ENCODE measurements at regions not wholly inside any gene's neighbourhood (a gene's known extent, or its start where the extent isn't known, plus 50 kb on each side); places are given as distances from the start of the nearest gene placed in this dataset.

- Histone ChIP-seq H3K4me3 (ENCODE audit: low read depth, low read length) (no peak overlapping the region), H3K27me3 (ENCODE audit: control insufficient read depth, insufficient read depth, low read length) (no peaks in the 10 kb centered on the region), H3K36me3 (ENCODE audit: control insufficient read depth, insufficient read depth, low read length) (no peaks in the 10 kb centered on the region)
- POLR2A ChIA-PET, result no interaction called here
- TF ChIP-seq, protein P1, sequence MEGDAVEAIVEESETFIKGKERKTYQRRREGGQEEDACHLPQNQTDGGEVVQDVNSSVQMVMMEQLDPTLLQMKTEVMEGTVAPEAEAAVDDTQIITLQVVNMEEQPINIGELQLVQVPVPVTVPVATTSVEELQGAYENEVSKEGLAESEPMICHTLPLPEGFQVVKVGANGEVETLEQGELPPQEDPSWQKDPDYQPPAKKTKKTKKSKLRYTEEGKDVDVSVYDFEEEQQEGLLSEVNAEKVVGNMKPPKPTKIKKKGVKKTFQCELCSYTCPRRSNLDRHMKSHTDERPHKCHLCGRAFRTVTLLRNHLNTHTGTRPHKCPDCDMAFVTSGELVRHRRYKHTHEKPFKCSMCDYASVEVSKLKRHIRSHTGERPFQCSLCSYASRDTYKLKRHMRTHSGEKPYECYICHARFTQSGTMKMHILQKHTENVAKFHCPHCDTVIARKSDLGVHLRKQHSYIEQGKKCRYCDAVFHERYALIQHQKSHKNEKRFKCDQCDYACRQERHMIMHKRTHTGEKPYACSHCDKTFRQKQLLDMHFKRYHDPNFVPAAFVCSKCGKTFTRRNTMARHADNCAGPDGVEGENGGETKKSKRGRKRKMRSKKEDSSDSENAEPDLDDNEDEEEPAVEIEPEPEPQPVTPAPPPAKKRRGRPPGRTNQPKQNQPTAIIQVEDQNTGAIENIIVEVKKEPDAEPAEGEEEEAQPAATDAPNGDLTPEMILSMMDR (IDR thresholded peaks at IDR 0.05; ENCODE audit: insufficient read depth, low read depth, low read length), result no peak
- CTCF ChIA-PET, result no interaction called here
- no peak for DNase-seq (ENCODE audit: low read depth)
Measured at GRCh38 chr12:34526946-34527345, 504.6 kb downstream of the ALG10 start.

DNA sequence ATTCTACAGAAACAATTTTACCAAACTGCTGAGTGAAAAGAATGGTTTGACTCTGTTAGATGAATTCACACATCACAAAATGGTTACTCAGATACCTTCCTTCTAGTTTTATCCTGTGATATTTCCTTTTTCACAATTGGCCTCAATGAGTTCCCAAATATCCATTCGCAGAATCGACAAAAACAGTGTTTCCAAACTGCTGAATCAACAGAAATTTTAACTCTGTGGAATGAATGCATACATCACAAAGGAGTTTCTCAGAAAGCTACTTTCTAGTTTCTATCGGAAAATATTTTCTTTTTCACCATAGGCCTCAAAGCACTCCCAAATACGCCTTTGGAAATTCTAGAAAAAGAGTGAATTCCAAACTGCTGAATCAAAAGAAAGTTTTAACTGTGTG lies 525.0 kb downstream of the ALG10 start:
- no peak overlapping the region for H3K4me3 ChIP-seq (ENCODE audit: low read depth, low read length)
- POLR2A ChIA-PET, result no interaction called here
- CTCF ChIA-PET, result no interaction called here
- TF ChIP-seq, protein P1 (IDR thresholded peaks at IDR 0.05; ENCODE audit: insufficient read depth, low read depth, low read length), result no peak
- H3K27me3 ChIP-seq (ENCODE audit: control insufficient read depth, insufficient read depth, low read length), result no peaks in the 10 kb centered on the region
- no peak for DNase-seq (ENCODE audit: low read depth)
- no peaks in the 10 kb centered on the region for H3K36me3 ChIP-seq (ENCODE audit: control insufficient read depth, insufficient read depth, low read length)

DNA sequence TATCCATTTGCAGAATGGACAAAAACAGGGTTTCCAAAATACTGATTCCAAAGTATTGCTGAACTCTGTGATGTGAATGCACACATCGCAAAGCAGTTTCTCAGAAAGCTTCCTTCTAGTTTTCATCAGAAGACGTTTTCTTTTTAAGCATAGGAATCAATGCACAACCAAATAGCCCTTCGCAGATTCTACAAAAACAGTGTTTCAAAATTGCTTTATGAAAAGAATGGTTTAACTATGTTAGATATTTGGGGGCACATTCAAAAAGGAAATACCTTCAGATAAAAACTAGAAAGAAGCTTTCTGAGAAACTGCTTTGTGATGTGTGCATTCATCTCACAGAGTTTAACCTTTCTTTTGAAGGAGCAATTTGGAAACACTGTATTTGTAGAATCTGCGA lies 569.7 kb downstream of the ALG10 start:
- DNase-seq (ENCODE audit: low read depth), result no peak
- Histone ChIP-seq H3K4me3 (ENCODE audit: low read depth, low read length) (no peak overlapping the region), H3K27me3 (ENCODE audit: control insufficient read depth, insufficient read depth, low read length) (no peaks in the 10 kb centered on the region), H3K36me3 (ENCODE audit: control insufficient read depth, insufficient read depth, low read length) (no peaks in the 10 kb centered on the region)
- TF ChIP-seq, protein P1 (IDR thresholded peaks at IDR 0.05; ENCODE audit: insufficient read depth, low read depth, low read length), result no peak
- CTCF ChIA-PET, result interaction anchor here (1.2 kb wide), 1 partner anchor 9 kb away, joined by 3 read pairs; no protein-coding TSS in a partner anchor
- POLR2A ChIA-PET, result no interaction called here

DNA sequence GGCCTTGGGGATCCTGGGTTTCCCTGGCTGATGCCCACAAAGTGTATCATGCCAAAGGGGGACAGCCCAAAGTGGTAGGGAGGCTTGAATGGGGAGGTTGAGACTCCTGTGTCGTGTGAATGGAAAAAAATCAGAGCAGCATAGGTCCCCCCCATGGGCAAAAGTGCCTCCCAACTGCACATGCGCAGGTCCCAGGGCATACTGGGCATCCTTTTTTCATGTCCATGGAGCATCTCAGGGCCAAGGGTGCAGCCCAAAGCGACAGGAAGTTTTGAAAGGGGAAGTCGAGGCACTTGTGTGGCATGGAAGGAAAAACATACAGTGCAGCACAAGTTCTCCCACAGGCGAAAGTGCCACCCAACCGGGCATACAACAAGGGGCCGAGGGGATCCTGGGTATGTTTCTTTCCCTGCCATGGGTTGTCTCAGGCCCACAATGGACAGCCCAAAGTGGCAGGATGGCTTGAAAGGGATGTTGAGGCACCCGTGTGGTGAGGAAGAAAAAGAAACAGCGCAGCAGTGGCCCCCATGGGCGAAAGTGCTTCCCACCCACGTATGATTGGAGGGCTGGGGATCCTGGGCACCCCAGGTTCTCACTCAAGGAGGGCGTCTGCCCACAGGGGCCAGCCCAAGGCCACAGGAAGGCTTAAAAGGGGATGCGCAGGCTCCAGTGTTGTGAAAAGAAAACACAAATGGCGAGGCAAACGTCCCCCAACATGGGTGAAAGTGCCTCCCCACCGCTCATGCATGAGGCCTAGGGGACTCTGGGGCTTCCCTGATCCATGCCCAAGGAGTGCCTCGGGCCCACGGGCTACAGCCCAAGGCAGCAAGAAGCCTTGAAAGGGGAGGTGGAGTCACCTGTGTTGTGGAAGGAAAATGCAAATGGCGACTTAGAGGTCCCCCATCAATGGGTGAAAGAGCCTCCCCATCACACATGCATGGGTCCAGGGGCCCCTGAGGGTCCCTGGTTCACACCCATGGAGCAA lies 573.7 kb downstream of the ALG10 start:
- TF ChIP-seq, protein P1 (IDR thresholded peaks at IDR 0.05; ENCODE audit: insufficient read depth, low read depth, low read length), result no peak
- Histone ChIP-seq H3K4me3 (ENCODE audit: low read depth, low read length) (no peak overlapping the region), H3K27me3 (ENCODE audit: control insufficient read depth, insufficient read depth, low read length) (no peaks in the 10 kb centered on the region), H3K36me3 (ENCODE audit: control insufficient read depth, insufficient read depth, low read length) (no peaks in the 10 kb centered on the region)
- POLR2A ChIA-PET, result no interaction called here
- CTCF ChIA-PET, result no interaction called here
- no peak for DNase-seq (ENCODE audit: low read depth)

DNA sequence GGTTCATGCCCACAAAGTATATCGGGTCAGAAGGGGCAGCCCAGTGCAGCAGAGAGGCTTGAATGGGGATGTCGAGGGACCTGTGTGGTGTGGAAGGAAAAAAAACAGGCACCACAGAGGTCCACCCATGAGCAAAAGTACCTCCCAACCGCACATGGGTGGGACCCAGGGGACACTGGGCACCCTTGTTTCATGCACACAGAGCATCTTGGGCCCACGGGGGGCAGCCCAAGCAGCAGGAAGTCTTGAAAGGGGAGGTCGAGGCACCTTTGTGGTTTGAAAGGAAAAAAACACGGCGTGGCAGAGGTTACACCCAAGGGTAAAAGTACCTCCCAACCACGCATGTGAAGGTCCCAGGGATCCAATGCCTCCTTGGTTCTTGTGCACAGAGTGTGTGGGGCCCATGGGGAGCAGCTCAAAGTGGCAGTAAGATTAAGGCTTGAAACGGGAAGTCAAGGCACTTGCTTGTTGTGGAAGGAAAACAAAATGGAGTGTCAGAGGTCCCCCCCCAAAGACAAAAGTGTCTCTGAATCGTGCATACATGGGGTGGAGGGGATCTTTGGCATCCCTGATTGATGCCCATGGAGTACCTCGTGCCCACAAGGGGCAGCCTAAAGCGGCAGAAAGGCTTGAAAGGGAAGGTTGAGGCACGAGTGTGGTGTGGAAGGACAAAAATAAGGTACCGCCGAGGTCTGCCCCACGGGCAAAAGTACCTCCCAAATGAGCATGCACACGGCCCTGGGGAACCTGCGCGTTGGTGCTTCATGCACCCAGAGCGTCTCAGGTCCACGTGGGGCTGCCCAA lies 575.5 kb downstream of the ALG10 start:
- H3K36me3 ChIP-seq (ENCODE audit: control insufficient read depth, insufficient read depth, low read length), result no peaks in the 10 kb centered on the region
- no peak for DNase-seq (ENCODE audit: low read depth)
- CTCF ChIA-PET, result no interaction called here
- POLR2A ChIA-PET, result no interaction called here
- no peak overlapping the region for H3K4me3 ChIP-seq (ENCODE audit: low read depth, low read length)
- TF ChIP-seq, protein P1 (IDR thresholded peaks at IDR 0.05; ENCODE audit: insufficient read depth, low read depth, low read length), result no peak
- no peaks in the 10 kb centered on the region for H3K27me3 ChIP-seq (ENCODE audit: control insufficient read depth, insufficient read depth, low read length)

All from BJ (cell line).